Neural cell (in vitro differentiated cells): ENCODE measurements at regions not wholly inside any gene's neighbourhood (a gene's known extent, or its start where the extent isn't known, plus 50 kb on each side); places are given as distances from the start of the nearest gene placed in this dataset.

ENCODE experiments used
- H2AFZ ChIP-seq: fragments of 200-600, 300-800 bp; sonication (generic), shearing (Covaris generic); 2 replicates; pipeline ENCODE4 v1.6.0; 2014; ENCODE audit warnings: low read depth, mild to moderate bottlenecking, antibody characterized with exemption, low read length, moderate library complexity
- H3F3A ChIP-seq: fragments of 200-600 bp; shearing (Covaris generic); 2 replicates; pipeline ENCODE4 v1.6.1; 2016; ENCODE audit warnings: mild to moderate bottlenecking, moderate library complexity, mixed read lengths, antibody characterized with exemption, low read length; ENCODE audit not compliant: insufficient read depth, poor library complexity, severe bottlenecking
- H3K27ac ChIP-seq: fragments of 200-600, 300-800 bp; sonication (generic), shearing (Covaris generic); 2 replicates; pipeline ENCODE4 v1.5.1; 2014; ENCODE audit warnings: mild to moderate bottlenecking, low read length, moderate library complexity
- H3K27me3 ChIP-seq: fragments of 300-800, 200-600 bp; sonication (generic), shearing (Covaris generic); 2 replicates; pipeline ENCODE4 v1.6.0; 2014; ENCODE audit warnings: mild to moderate bottlenecking, low read depth, low read length, moderate library complexity; ENCODE audit not compliant: insufficient read depth
- H3K36me3 ChIP-seq: fragments of 300-800, 200-600 bp; sonication (generic), shearing (Covaris generic); 2 replicates; pipeline ENCODE4 v1.5.1; 2014; ENCODE audit warnings: mild to moderate bottlenecking, antibody characterized with exemption, low read length, moderate library complexity; ENCODE audit not compliant: insufficient read depth
- H3K4me2 ChIP-seq: fragments of 300-800, 200-600 bp; sonication (generic), shearing (Covaris generic); 2 replicates; pipeline ENCODE4 v1.6.0; 2014; ENCODE audit warnings: mild to moderate bottlenecking, low read length
- H3K4me3 ChIP-seq: fragments of 300-800, 200-600 bp; sonication (generic), shearing (Covaris generic); 2 replicates; pipeline ENCODE4 v1.5.1; 2014; ENCODE audit warnings: mild to moderate bottlenecking, low read length, moderate library complexity
- H3K79me2 ChIP-seq: fragments of 200-600 bp; shearing (Covaris generic); replicated peaks from 2 replicates; pipeline ENCODE4 v1.6.0; 2014; ENCODE audit warnings: mild to moderate bottlenecking, low read length, moderate library complexity; ENCODE audit not compliant: insufficient read depth
- H3K9ac ChIP-seq: fragments of 300-800, 200-600 bp; sonication (generic), shearing (Covaris generic); 2 replicates; pipeline ENCODE4 v1.6.1; 2016; ENCODE audit warnings: mild to moderate bottlenecking, low read length, mixed read lengths
- H3K9me2 ChIP-seq: fragments of 200-600 bp; shearing (Covaris generic); 2 replicates; pipeline ENCODE4 v1.6.1; 2016; ENCODE audit warnings: mild to moderate bottlenecking, low read length, mixed read lengths; ENCODE audit not compliant: insufficient read depth
- H3K9me3 ChIP-seq: fragments of 200-600, 300-800 bp; sonication (generic), shearing (Covaris generic); 2 replicates; pipeline ENCODE4 v1.6.1; 2016; ENCODE audit warnings: mild to moderate bottlenecking, mixed run types, low read length, moderate library complexity, mixed read lengths
- H4K20me1 ChIP-seq: fragments of 200-600 bp; shearing (Covaris generic); 2 replicates; pipeline ENCODE4 v1.6.1; 2016; ENCODE audit warnings: mild to moderate bottlenecking, mixed run types; ENCODE audit not compliant: insufficient read depth
- CTCF ChIP-seq: fragments of 450-650 bp; IDR thresholded peaks from 2 replicates; pipeline ENCODE4 v1.5.1; 2014; ENCODE audit warnings: antibody characterized with exemption, mild to moderate bottlenecking, moderate library complexity; ENCODE audit not compliant: poor library complexity, severe bottlenecking
- EP300 ChIP-seq: fragments of 450-650 bp; conservative IDR thresholded peaks from 2 replicates; pipeline ENCODE4 v1.6.1; 2014; ENCODE audit warnings: antibody characterized with exemption, mild to moderate bottlenecking, moderate library complexity; ENCODE audit not compliant: poor library complexity, severe bottlenecking
- EZH2 ChIP-seq: fragments of 200-600, 300-800 bp; shearing (Covaris generic), sonication (generic); IDR thresholded peaks from 2 replicates; pipeline ENCODE4 v1.6.1; 2014; ENCODE audit warnings: antibody characterized with exemption, low read length, borderline replicate concordance, mild to moderate bottlenecking; ENCODE audit not compliant: insufficient read depth, poor library complexity, severe bottlenecking
- MXI1 ChIP-seq: fragments of 450-650 bp; conservative IDR thresholded peaks from 2 replicates; pipeline ENCODE4 v1.6.1; 2014; ENCODE audit warnings: antibody characterized with exemption, mild to moderate bottlenecking; ENCODE audit not compliant: poor library complexity, severe bottlenecking
- POLR2AphosphoS5 ChIP-seq: IDR thresholded peaks from 2 replicates; pipeline ENCODE4 v1.6.1; 2012
- RAD21 ChIP-seq: fragments of 450-650 bp; conservative IDR thresholded peaks from 2 replicates; pipeline ENCODE4 v1.6.1; 2014; ENCODE audit warnings: antibody characterized with exemption, mild to moderate bottlenecking, moderate library complexity
- REST ChIP-seq: IDR thresholded peaks from 2 replicates; pipeline ENCODE4 v1.6.1; 2012; ENCODE audit warnings: borderline replicate concordance
- SMC3 ChIP-seq: fragments of 450-650 bp; conservative IDR thresholded peaks from 2 replicates; pipeline ENCODE4 v1.6.1; 2014; ENCODE audit warnings: antibody characterized with exemption, mild to moderate bottlenecking, moderate library complexity; ENCODE audit not compliant: poor library complexity
- TAF1 ChIP-seq: IDR thresholded peaks from 2 replicates; pipeline ENCODE4 v1.6.1; 2012; ENCODE audit warnings: low read depth

DNA sequence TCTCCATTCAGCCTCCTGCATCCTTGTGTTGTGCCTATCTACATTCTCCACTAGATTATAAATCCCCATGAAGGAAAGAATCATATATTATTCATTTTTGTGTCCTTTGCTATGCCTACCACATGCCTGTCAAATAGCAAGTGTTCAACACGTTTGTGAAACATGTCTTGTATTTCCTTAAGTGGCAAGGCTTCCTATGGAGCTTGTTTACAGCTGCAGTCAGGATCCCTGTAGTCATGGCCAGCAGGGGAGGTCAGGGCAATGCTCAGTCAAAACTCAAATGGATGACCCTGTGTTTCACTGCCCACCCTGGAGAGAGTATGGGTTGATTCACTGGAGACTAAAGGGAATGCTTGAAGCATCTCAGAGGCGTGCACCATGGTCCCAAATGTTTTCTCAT is 191.7 kb upstream of the ATP11B start:
- Histone ChIP-seq H3K4me3 (no peak overlapping the region), H3K9me3 (no peaks in the 10 kb centered on the region), H3K27me3 (no peaks in the 10 kb centered on the region), H4K20me1 (no peaks in the 10 kb centered on the region), H3K27ac (no peak overlapping the region), H3K9ac (no peak overlapping the region), H3K79me2 (no peaks in the 10 kb centered on the region), H3K9me2 (no peaks in the 10 kb centered on the region), H3K36me3 (no peaks in the 10 kb centered on the region), H3K4me2 (no peak overlapping the region), H3F3A (no peaks in the 10 kb centered on the region), H2AFZ (no peak overlapping the region)
- TF ChIP-seq EP300, result no peak
- peak; percentile 62 for TF ChIP-seq POLR2AphosphoS5
- TF ChIP-seq MXI1, result no peak

GRCh38 chr3:182603501-182603900 is 189.8 kb upstream of the ATP11B start:
- TF ChIP-seq SMC3 (no peak), EZH2 (no peak), MXI1 (no peak)
- no peaks in the 10 kb centered on the region for H3K36me3 ChIP-seq
- H3K4me2 ChIP-seq, result no peak overlapping the region
- H3K79me2 ChIP-seq, result no peaks in the 10 kb centered on the region
- H3K27ac ChIP-seq, result no peak overlapping the region
- no peaks in the 10 kb centered on the region for H3K9me2 ChIP-seq
- H3K27me3 ChIP-seq, result no peaks in the 10 kb centered on the region
- H4K20me1 ChIP-seq, result no peaks in the 10 kb centered on the region
- no peaks in the 10 kb centered on the region for H3F3A ChIP-seq
- H3K9ac ChIP-seq, result no peak overlapping the region
- H2AFZ ChIP-seq, result no peak overlapping the region
- no peaks in the 10 kb centered on the region for H3K9me3 ChIP-seq
- no peak overlapping the region for H3K4me3 ChIP-seq

GRCh38 chr3:182605882-182606611 is 187.3 kb upstream of the ATP11B start:
- Histone ChIP-seq H3K4me2 (no peak overlapping the region), H3K9ac (no peak overlapping the region), H3K9me2 (no peaks in the 10 kb centered on the region), H4K20me1 (no peaks in the 10 kb centered on the region), H3K79me2 (no peaks in the 10 kb centered on the region), H3K27me3 (no peaks in the 10 kb centered on the region), H3K9me3 (no peaks in the 10 kb centered on the region), H3K27ac (no peak overlapping the region), H3K36me3 (no peaks in the 10 kb centered on the region), H2AFZ (no peak overlapping the region), H3F3A (no peaks in the 10 kb centered on the region), H3K4me3 (no peak overlapping the region)
- no peak for TF ChIP-seq EZH2
- no peak for TF ChIP-seq TAF1
- no peak for TF ChIP-seq MXI1
- no peak for TF ChIP-seq RAD21
- TF ChIP-seq POLR2AphosphoS5, result no peak
- TF ChIP-seq CTCF, result no peak
- no peak for TF ChIP-seq SMC3
- no peak for TF ChIP-seq EP300
- TF ChIP-seq REST, result no peak
